A549 (cell line): ENCODE measurements at regions not wholly inside any gene's neighbourhood (a gene's known extent, or its start where the extent isn't known, plus 50 kb on each side); places are given as distances from the start of the nearest gene placed in this dataset.

Experiments
- KDM5A ChIP-seq: fragments of 200-600 bp; sonication (generic); IDR thresholded peaks from 2 replicates; pipeline ENCODE4 v1.6.1; 2016; ENCODE audit warnings: antibody characterized with exemption, mild to moderate bottlenecking
- MYC ChIP-seq: IDR thresholded peaks from 2 replicates; pipeline ENCODE4 v1.6.1; 2012; ENCODE audit warnings: mild to moderate bottlenecking, inconsistent platforms, low read length, improper control_type of control experiment, borderline replicate concordance
- TF ChIP-seq, protein P1 (sequence below): fragments of 200-600 bp; sonication (generic); IDR thresholded peaks from 2 replicates; pipeline ENCODE4 v1.6.1; 2016; ENCODE audit warnings: antibody characterized with exemption, mild to moderate bottlenecking, moderate library complexity
- TF ChIP-seq, protein P2 (sequence below): fragments of >200 bp; sonication (Bioruptor Twin); formaldehyde crosslinking; IDR thresholded peaks from 3 replicates; pipeline ENCODE4 v1.5.1; 2016
- TF ChIP-seq, protein P3 (sequence below): fragments of 450-650 bp; IDR thresholded peaks from 2 replicates; pipeline ENCODE4 v1.6.1; 2014; ENCODE audit warnings: antibody characterized with exemption
- TF ChIP-seq, protein P4 (sequence below): IDR thresholded peaks from 2 replicates; pipeline ENCODE4 v1.6.1; 2012

DNA sequence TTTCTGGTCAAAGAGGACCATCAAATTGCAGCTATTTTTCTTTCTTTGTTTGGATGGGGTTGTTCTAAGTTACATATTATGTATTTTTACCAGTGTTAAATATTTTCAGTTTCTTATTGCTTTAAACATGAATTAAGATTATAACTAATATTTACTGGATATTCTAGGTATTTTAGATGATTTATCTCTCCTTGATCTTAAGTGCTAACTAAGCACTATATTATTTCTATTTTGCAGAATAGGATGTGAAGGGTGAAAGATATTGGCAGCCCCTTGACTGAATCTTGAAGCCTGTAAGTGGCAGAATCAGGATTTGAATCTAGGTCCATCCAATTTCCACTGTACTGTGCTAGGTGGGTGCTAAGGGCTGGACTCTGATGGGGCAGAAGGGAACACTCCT is 307.3 kb upstream of the CCL2 start:
- TF ChIP-seq, protein P1, sequence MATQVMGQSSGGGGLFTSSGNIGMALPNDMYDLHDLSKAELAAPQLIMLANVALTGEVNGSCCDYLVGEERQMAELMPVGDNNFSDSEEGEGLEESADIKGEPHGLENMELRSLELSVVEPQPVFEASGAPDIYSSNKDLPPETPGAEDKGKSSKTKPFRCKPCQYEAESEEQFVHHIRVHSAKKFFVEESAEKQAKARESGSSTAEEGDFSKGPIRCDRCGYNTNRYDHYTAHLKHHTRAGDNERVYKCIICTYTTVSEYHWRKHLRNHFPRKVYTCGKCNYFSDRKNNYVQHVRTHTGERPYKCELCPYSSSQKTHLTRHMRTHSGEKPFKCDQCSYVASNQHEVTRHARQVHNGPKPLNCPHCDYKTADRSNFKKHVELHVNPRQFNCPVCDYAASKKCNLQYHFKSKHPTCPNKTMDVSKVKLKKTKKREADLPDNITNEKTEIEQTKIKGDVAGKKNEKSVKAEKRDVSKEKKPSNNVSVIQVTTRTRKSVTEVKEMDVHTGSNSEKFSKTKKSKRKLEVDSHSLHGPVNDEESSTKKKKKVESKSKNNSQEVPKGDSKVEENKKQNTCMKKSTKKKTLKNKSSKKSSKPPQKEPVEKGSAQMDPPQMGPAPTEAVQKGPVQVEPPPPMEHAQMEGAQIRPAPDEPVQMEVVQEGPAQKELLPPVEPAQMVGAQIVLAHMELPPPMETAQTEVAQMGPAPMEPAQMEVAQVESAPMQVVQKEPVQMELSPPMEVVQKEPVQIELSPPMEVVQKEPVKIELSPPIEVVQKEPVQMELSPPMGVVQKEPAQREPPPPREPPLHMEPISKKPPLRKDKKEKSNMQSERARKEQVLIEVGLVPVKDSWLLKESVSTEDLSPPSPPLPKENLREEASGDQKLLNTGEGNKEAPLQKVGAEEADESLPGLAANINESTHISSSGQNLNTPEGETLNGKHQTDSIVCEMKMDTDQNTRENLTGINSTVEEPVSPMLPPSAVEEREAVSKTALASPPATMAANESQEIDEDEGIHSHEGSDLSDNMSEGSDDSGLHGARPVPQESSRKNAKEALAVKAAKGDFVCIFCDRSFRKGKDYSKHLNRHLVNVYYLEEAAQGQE, result no peak
- TF ChIP-seq MYC (no peak), KDM5A (no peak)
- TF ChIP-seq, protein P2, sequence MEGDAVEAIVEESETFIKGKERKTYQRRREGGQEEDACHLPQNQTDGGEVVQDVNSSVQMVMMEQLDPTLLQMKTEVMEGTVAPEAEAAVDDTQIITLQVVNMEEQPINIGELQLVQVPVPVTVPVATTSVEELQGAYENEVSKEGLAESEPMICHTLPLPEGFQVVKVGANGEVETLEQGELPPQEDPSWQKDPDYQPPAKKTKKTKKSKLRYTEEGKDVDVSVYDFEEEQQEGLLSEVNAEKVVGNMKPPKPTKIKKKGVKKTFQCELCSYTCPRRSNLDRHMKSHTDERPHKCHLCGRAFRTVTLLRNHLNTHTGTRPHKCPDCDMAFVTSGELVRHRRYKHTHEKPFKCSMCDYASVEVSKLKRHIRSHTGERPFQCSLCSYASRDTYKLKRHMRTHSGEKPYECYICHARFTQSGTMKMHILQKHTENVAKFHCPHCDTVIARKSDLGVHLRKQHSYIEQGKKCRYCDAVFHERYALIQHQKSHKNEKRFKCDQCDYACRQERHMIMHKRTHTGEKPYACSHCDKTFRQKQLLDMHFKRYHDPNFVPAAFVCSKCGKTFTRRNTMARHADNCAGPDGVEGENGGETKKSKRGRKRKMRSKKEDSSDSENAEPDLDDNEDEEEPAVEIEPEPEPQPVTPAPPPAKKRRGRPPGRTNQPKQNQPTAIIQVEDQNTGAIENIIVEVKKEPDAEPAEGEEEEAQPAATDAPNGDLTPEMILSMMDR, result no peak
- TF ChIP-seq, protein P3, sequence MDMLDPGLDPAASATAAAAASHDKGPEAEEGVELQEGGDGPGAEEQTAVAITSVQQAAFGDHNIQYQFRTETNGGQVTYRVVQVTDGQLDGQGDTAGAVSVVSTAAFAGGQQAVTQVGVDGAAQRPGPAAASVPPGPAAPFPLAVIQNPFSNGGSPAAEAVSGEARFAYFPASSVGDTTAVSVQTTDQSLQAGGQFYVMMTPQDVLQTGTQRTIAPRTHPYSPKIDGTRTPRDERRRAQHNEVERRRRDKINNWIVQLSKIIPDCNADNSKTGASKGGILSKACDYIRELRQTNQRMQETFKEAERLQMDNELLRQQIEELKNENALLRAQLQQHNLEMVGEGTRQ, result no peak
- TF ChIP-seq, protein P4, sequence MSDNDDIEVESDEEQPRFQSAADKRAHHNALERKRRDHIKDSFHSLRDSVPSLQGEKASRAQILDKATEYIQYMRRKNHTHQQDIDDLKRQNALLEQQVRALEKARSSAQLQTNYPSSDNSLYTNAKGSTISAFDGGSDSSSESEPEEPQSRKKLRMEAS, result no peak
